H1 (cell line): ENCODE measurements at regions not wholly inside any gene's neighbourhood (a gene's known extent, or its start where the extent isn't known, plus 50 kb on each side); places are given as distances from the start of the nearest gene placed in this dataset.

Experiments used
- CTCF ChIA-PET: fragments of 300-600 bp; sonication (Branson Sonifier 250); formaldehyde crosslinking; loops from one replicate; lab custom pipeline; 2021; ENCODE audit not compliant: partially characterized antibody; lab: Charles Lee
- POLR2A ChIA-PET: fragments of 300-600 bp; sonication (Branson Sonifier 250); formaldehyde crosslinking; loops from one replicate; lab custom pipeline; 2021; ENCODE audit warnings: inconsistent platforms; ENCODE audit not compliant: partially characterized antibody; lab: Charles Lee
- DNase-seq, 2 experiments: peaks; one replicate each; pipeline versions ENCODE4 v3.0.0 to v3.0.0-alpha.2; 2010 to 2022; ENCODE audit warnings: low spot score in 2 of 2, low read depth in 1 of 2, mixed read lengths in 1 of 2
- FAIRE-seq: peaks from 2 replicates; lab custom pipeline; 2011; peaks lifted over from hg19 to GRCh38; lab: Jason Lieb, UNC
- H2AFZ ChIP-seq: 2 replicates; pipeline ENCODE4 v1.8.1; 2012; ENCODE audit warnings: low read length, inconsistent platforms
- H2AK5ac ChIP-seq: 2 replicates; pipeline ENCODE4 v1.6.1; 2013; ENCODE audit warnings: low read depth, low read length
- H2BK120ac ChIP-seq: replicated peaks from 2 replicates; pipeline ENCODE3; 2013; ENCODE audit warnings: low read depth, low read length, inconsistent platforms
- H2BK12ac ChIP-seq: 2 replicates; pipeline ENCODE4 v1.6.1; 2013; ENCODE audit warnings: low read depth, low read length
- H2BK15ac ChIP-seq: 2 replicates; pipeline ENCODE4 v1.6.1; 2013; ENCODE audit warnings: low read length
- H2BK20ac ChIP-seq: 2 replicates; pipeline ENCODE4 v1.6.1; 2013; ENCODE audit warnings: low read length
- H2BK5ac ChIP-seq: 2 replicates; pipeline ENCODE4 v1.6.1; 2013; ENCODE audit warnings: low read depth, low read length
- H3K14ac ChIP-seq: 2 replicates; pipeline ENCODE4 v1.6.1; 2013; ENCODE audit warnings: inconsistent platforms; ENCODE audit not compliant: insufficient read length
- H3K18ac ChIP-seq: 2 replicates; pipeline ENCODE4 v1.6.1; 2013; ENCODE audit warnings: low read length; ENCODE audit errors: extremely low read depth
- H3K23ac ChIP-seq: 2 replicates; pipeline ENCODE4 v1.6.1; 2013; ENCODE audit warnings: inconsistent platforms; ENCODE audit not compliant: insufficient read length
- H3K23me2 ChIP-seq: 2 replicates; pipeline ENCODE4 v1.6.1; 2013; ENCODE audit warnings: low read depth, low read length
- H3K27ac ChIP-seq: 2 replicates; pipeline ENCODE4 v1.6.1; 2011; ENCODE audit warnings: low read depth, low read length, inconsistent platforms
- H3K27me3 ChIP-seq, 4 experiments: replicated peaks in 1 of 4; 1 replicate in 1 of 4; 2 replicates in 3 of 4; pipeline versions ENCODE4 v1.6.1 to v1.8.1; 2011 to 2013; ENCODE audit warnings: low read length in 3 of 4, mild to moderate bottlenecking in 3 of 4, inconsistent platforms in 2 of 4, mixed read lengths in 2 of 4, moderate library complexity in 1 of 4; ENCODE audit not compliant: control insufficient read depth in 3 of 4, insufficient read depth in 3 of 4; ENCODE audit errors: extremely low read depth in 1 of 4
- H3K36me3 ChIP-seq, 4 experiments: 2 replicates each; pipeline versions ENCODE4 v1.6.1 to v1.8.1; 2011 to 2013; ENCODE audit warnings: mild to moderate bottlenecking in 4 of 4, low read length in 3 of 4, moderate library complexity in 2 of 4, control low read depth in 1 of 4, inconsistent platforms in 1 of 4; ENCODE audit not compliant: insufficient read depth in 4 of 4, control insufficient read depth in 2 of 4
- H3K4ac ChIP-seq: replicated peaks from 2 replicates; pipeline ENCODE3; 2013; ENCODE audit warnings: low read length, low read depth, mixed read lengths, inconsistent platforms; ENCODE audit not compliant: insufficient read length
- H3K4me1 ChIP-seq, 4 experiments: replicated peaks in 1 of 4; 1 replicate in 1 of 4; 2 replicates in 3 of 4; pipeline versions ENCODE4 v1.6.1 to v1.8.1; 2011 to 2013; ENCODE audit warnings: low read length in 3 of 4, inconsistent platforms in 2 of 4, mixed read lengths in 1 of 4; ENCODE audit not compliant: insufficient read depth in 4 of 4, control insufficient read depth in 3 of 4
- H3K4me2 ChIP-seq, 2 experiments: 2 replicates each; pipeline versions ENCODE4 v1.6.1 to v1.8.1; 2011 to 2013; ENCODE audit warnings: low read depth in 2 of 2, low read length in 2 of 2, control low read depth in 1 of 2, inconsistent platforms in 1 of 2, mild to moderate bottlenecking in 1 of 2; ENCODE audit not compliant: insufficient read depth in 1 of 2
- H3K4me3 ChIP-seq, 4 experiments: fragments of 200-600, 300-600 bp in 1 of 4; sonication (generic), shearing (Covaris generic), sonication (Bioruptor Twin) in 1 of 4; 2 replicates each; pipeline versions ENCODE4 v1.5.1 to v1.8.1; 2011 to 2016; ENCODE audit warnings: low read length in 4 of 4, low read depth in 3 of 4, control low read depth in 2 of 4, inconsistent platforms in 2 of 4, mild to moderate bottlenecking in 2 of 4, mixed read lengths in 1 of 4, moderate library complexity in 1 of 4; ENCODE audit not compliant: insufficient read depth in 2 of 4; ENCODE audit errors: extremely low read depth in 1 of 4
- H3K56ac ChIP-seq: replicated peaks from 2 replicates; pipeline ENCODE3; 2013; ENCODE audit warnings: low read depth, mild to moderate bottlenecking, mixed read lengths, low read length, inconsistent platforms; ENCODE audit not compliant: insufficient read length
- H3K79me1 ChIP-seq: 2 replicates; pipeline ENCODE4 v1.6.1; 2013; ENCODE audit warnings: low read depth, low read length, control low read depth
- H3K79me2 ChIP-seq, 2 experiments: 2 replicates each; pipeline versions ENCODE4 v1.6.1 to v1.8.1; 2012 to 2013; ENCODE audit warnings: low read length in 2 of 2, mild to moderate bottlenecking in 2 of 2, inconsistent platforms in 1 of 2; ENCODE audit not compliant: insufficient read depth in 2 of 2, control insufficient read depth in 1 of 2
- H3K9ac ChIP-seq, 4 experiments: replicated peaks in 1 of 4; 1 replicate in 1 of 4; 2 replicates in 3 of 4; pipeline versions ENCODE4 v1.6.1 to v1.8.1; 2011 to 2013; ENCODE audit warnings: low read depth in 3 of 4, low read length in 3 of 4, control low read depth in 2 of 4, mild to moderate bottlenecking in 2 of 4, moderate library complexity in 2 of 4, inconsistent platforms in 1 of 4; ENCODE audit errors: extremely low read depth in 1 of 4
- H3K9me3 ChIP-seq, 2 experiments: 2 replicates each; pipeline versions ENCODE4 v1.6.1 to v1.8.1; 2012 to 2013; ENCODE audit warnings: mild to moderate bottlenecking in 2 of 2, moderate library complexity in 2 of 2, control low read depth in 1 of 2, inconsistent platforms in 1 of 2, low read depth in 1 of 2, low read length in 1 of 2, mixed read lengths in 1 of 2; ENCODE audit not compliant: insufficient read depth in 2 of 2
- H4K20me1 ChIP-seq, 2 experiments: replicated peaks in 1 of 2; 2 replicates each; pipeline versions ENCODE3 to v1.8.1; 2011 to 2013; ENCODE audit warnings: inconsistent platforms in 2 of 2, low read length in 2 of 2, mild to moderate bottlenecking in 1 of 2; ENCODE audit not compliant: insufficient read depth in 2 of 2, control insufficient read depth in 1 of 2
- H4K5ac ChIP-seq: 2 replicates; pipeline ENCODE4 v1.6.1; 2013; ENCODE audit warnings: low read length, low read depth, mixed read lengths, inconsistent platforms; ENCODE audit not compliant: insufficient read length
- H4K8ac ChIP-seq: 2 replicates; pipeline ENCODE4 v1.8.0; 2013; ENCODE audit warnings: mild to moderate bottlenecking, moderate library complexity, low read length, inconsistent platforms; ENCODE audit not compliant: insufficient read depth; ENCODE audit errors: extremely low read depth
- H4K91ac ChIP-seq: replicated peaks from 2 replicates; pipeline ENCODE3; 2013; ENCODE audit warnings: low read length, mixed read lengths, inconsistent platforms; ENCODE audit not compliant: insufficient read length
- BACH1 ChIP-seq: IDR thresholded peaks from 2 replicates; pipeline ENCODE4 v1.6.1; 2012; ENCODE audit warnings: low read length, improper control_type of control experiment
- JUND ChIP-seq: IDR thresholded peaks from 2 replicates; pipeline ENCODE4 v1.6.1; 2011; ENCODE audit warnings: mild to moderate bottlenecking, improper control_type of control experiment, low read length
- MAFK ChIP-seq: IDR thresholded peaks from 2 replicates; pipeline ENCODE4 v1.6.1; 2012; ENCODE audit warnings: low read depth, mild to moderate bottlenecking, improper control_type of control experiment, low read length
- SP1 ChIP-seq: IDR thresholded peaks from 2 replicates; pipeline ENCODE4 v1.6.1; 2011; ENCODE audit warnings: low read depth, low read length
- WGBS, 2 experiments: shearing (Covaris generic) in 1 of 2; methylation state at CpG; one replicate each; pipeline versions ENCODE4 v1.1.6 to v1.1.7; 2013 to 2015; ENCODE audit warnings: low lambda C conversion rate in 2 of 2, mixed read lengths in 2 of 2, inconsistent platforms in 1 of 2, low coverage in 1 of 2, missing lambda C conversion rate in 1 of 2; ENCODE audit not compliant: insufficient replicate concordance in 2 of 2, insufficient coverage in 1 of 2, insufficient read length in 1 of 2; ENCODE audit errors: extremely low coverage in 1 of 2, missing lambda C conversion rate in 1 of 2; 5-methylcytosine and 5-hydroxymethylcytosine counted together

DNA sequence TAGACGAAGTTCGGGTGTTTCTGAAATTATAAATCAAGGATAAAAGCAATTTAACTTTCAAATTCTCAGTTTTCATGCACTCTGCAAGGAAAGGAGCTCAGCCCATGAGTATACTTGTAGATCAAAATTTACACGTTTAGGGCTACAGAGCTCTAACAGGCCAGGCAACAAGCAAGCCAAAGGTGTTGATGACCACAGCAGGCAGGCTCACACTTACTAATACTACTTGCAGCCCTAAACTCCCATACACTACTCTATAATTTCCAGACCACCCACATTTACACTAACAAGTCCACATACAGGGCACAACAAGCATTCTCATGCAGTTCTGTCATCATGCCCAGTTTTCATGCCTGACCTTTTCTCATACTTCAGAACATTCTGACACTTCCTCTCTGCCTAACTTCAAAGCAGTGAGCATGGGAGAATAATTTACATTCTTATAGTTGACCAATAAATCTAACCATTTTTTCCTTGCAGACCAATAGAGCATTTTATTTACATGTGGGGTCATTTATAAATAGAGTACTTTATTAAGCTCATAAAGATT is 124.7 kb upstream of the FRMD4B start:
- no peak overlapping the region for H3K18ac ChIP-seq
- H2BK20ac ChIP-seq, result no peak overlapping the region
- H4K20me1 ChIP-seq, result peaks cover 0 to 4% of the 10 kb centered on the region in 2 experiments
- H2AK5ac ChIP-seq, result no peak overlapping the region
- no peak overlapping the region for H2BK15ac ChIP-seq
- no peaks in the 10 kb centered on the region for H3K27me3 ChIP-seq
- H2AFZ ChIP-seq, result no peak overlapping the region
- 63% methylated on average over 3 of the region's 3 CpGs; no CpG with 5 or more reads in 1 of the 2 experiments for WGBS, 2 experiments
- H4K91ac ChIP-seq, result no peak overlapping the region
- no peak for DNase-seq
- POLR2A ChIA-PET, result no interaction called here
- no peak overlapping the region for H4K8ac ChIP-seq
- no peaks in the 10 kb centered on the region for H3K9me3 ChIP-seq
- H3K4me2 ChIP-seq, result no peak overlapping the region
- no peak overlapping the region for H3K4ac ChIP-seq
- FAIRE-seq, result peak; percentile 28
- H3K36me3 ChIP-seq, result no peaks in the 10 kb centered on the region
- H3K27ac ChIP-seq, result no peak overlapping the region
- no peak overlapping the region for H3K56ac ChIP-seq
- H4K5ac ChIP-seq, result no peak overlapping the region
- H3K9ac ChIP-seq, result no peak overlapping the region
- no peaks in the 10 kb centered on the region for H3K23me2 ChIP-seq
- no peak overlapping the region for H2BK5ac ChIP-seq
- H3K4me3 ChIP-seq, result no peak overlapping the region
- H3K14ac ChIP-seq, result no peak overlapping the region
- no peak overlapping the region for H2BK120ac ChIP-seq
- CTCF ChIA-PET, result interaction anchor here (1.5 kb wide), 1 partner anchor 13 kb away, joined by 4 read pairs; no protein-coding TSS in a partner anchor
- peaks cover 0 to 5% (median 0%) of the 10 kb centered on the region in 4 experiments; a peak in 1 of 7 replicates for H3K4me1 ChIP-seq
- no peak overlapping the region for H2BK12ac ChIP-seq
- H3K79me2 ChIP-seq, result no peaks in the 10 kb centered on the region
- H3K79me1 ChIP-seq, result no peaks in the 10 kb centered on the region
- H3K23ac ChIP-seq, result no peak overlapping the region
- TF ChIP-seq BACH1 (no peak), SP1 (no peak), MAFK (no peak), JUND (no peak)
